Type B pancreatic cell (in vitro differentiated cells): ENCODE measurements at regions not wholly inside any gene's neighbourhood (a gene's known extent, or its start where the extent isn't known, plus 50 kb on each side); places are given as distances from the start of the nearest gene placed in this dataset.

ENCODE experiments used
- DNase-seq: peaks from one replicate; pipeline ENCODE4 v3.0.0; 2021; ENCODE audit warnings: mixed read lengths; ENCODE audit not compliant: unreplicated experiment; ENCODE audit errors: extremely low spot score
- H3K27ac Mint-ChIP-seq: 2 replicates; pipeline ENCODE4 v1.8.0; 2021; ENCODE audit warnings: mild to moderate bottlenecking, mixed read lengths
- H3K27me3 Mint-ChIP-seq: 2 replicates; pipeline ENCODE4 v1.8.0; 2021; ENCODE audit warnings: mixed read lengths
- H3K36me3 Mint-ChIP-seq: 2 replicates; pipeline ENCODE4 v1.8.0; 2021; ENCODE audit warnings: mixed read lengths
- H3K4me1 Mint-ChIP-seq: one replicate; pipeline ENCODE4 v1.8.0; 2021; ENCODE audit warnings: mixed read lengths; ENCODE audit not compliant: unreplicated experiment
- H3K4me3 Mint-ChIP-seq: 2 replicates; pipeline ENCODE4 v1.8.0; 2021; ENCODE audit warnings: mild to moderate bottlenecking, mixed read lengths
- H3K9me3 Mint-ChIP-seq: 2 replicates; pipeline ENCODE4 v1.8.0; 2021; ENCODE audit warnings: mixed read lengths
- CTCF ChIP-seq: fragments of 200-600 bp; sonication (generic); conservative IDR thresholded peaks from 2 replicates; pipeline ENCODE4 v1.5.0; 2021; ENCODE audit warnings: antibody characterized with exemption, mild to moderate bottlenecking

GRCh38 chr10:61130366-61130765, 186.4 kb upstream of the RHOBTB1 start:
- peaks cover 6% of the 10 kb centered on the region for H3K9me3 Mint-ChIP-seq
- no peaks in the 10 kb centered on the region for H3K27me3 Mint-ChIP-seq
- no peak for DNase-seq
- peaks cover 19% of the 10 kb centered on the region for H3K4me1 Mint-ChIP-seq
- H3K36me3 Mint-ChIP-seq: no peaks in the 10 kb centered on the region
- TF ChIP-seq CTCF: no peak
- H3K27ac Mint-ChIP-seq: no peak overlapping the region
- no peak overlapping the region for H3K4me3 Mint-ChIP-seq

- no peak for DNase-seq
- Mint-ChIP-seq H3K9me3 (peaks cover under 1% of the 10 kb centered on the region), H3K4me3 (no peak overlapping the region), H3K36me3 (no peaks in the 10 kb centered on the region), H3K27me3 (no peaks in the 10 kb centered on the region), H3K4me1 (peaks cover 19% of the 10 kb centered on the region), H3K27ac (no peak overlapping the region)
- TF ChIP-seq CTCF: no peak
Measured at GRCh38 chr10:61128196-61128595, 184.2 kb upstream of the RHOBTB1 start.

GRCh38 chr10:61125560-61126170, 181.7 kb upstream of the RHOBTB1 start:
- Mint-ChIP-seq H3K27ac (no peak overlapping the region), H3K4me3 (no peak overlapping the region), H3K4me1 (peaks cover 13% of the 10 kb centered on the region), H3K27me3 (no peaks in the 10 kb centered on the region), H3K36me3 (no peaks in the 10 kb centered on the region), H3K9me3 (no peaks in the 10 kb centered on the region)
- no peak for DNase-seq
- TF ChIP-seq CTCF: no peak

GRCh38 chr10:61124756-61125530, 181.0 kb upstream of the RHOBTB1 start:
- no peaks in the 10 kb centered on the region for H3K9me3 Mint-ChIP-seq
- no peak for DNase-seq
- TF ChIP-seq CTCF: no peak
- peaks cover 6% of the 10 kb centered on the region for H3K4me1 Mint-ChIP-seq
- no peaks in the 10 kb centered on the region for H3K27me3 Mint-ChIP-seq
- H3K36me3 Mint-ChIP-seq: no peaks in the 10 kb centered on the region
- no peak overlapping the region for H3K4me3 Mint-ChIP-seq
- no peak overlapping the region for H3K27ac Mint-ChIP-seq

GRCh38 chr10:61120805-61121204, 176.8 kb upstream of the RHOBTB1 start:
- no peaks in the 10 kb centered on the region for H3K9me3 Mint-ChIP-seq

More at GRCh38 chr10:61120805-61121204, 176.8 kb upstream of the RHOBTB1 start:
- DNase-seq: no peak
- Mint-ChIP-seq H3K4me1 (no peaks in the 10 kb centered on the region), H3K36me3 (no peaks in the 10 kb centered on the region), H3K27me3 (no peaks in the 10 kb centered on the region), H3K27ac (no peak overlapping the region), H3K4me3 (no peak overlapping the region)
- TF ChIP-seq CTCF: no peak
